Endodermal cell (in vitro differentiated cells): ENCODE measurements at regions not wholly inside any gene's neighbourhood (a gene's known extent, or its start where the extent isn't known, plus 50 kb on each side); places are given as distances from the start of the nearest gene placed in this dataset.
"Not testable (repeated sequence)": the region's sequence is repeated elsewhere in the genome, so short reads cannot be mapped to it uniquely, and the experiment has no call there.

Experiments used
- DNase-seq: peaks from one replicate; pipeline ENCODE4 v3.0.0-alpha.2; 2017
- H3K27ac ChIP-seq: 2 replicates; pipeline ENCODE4 v1.5.1; 2013; ENCODE audit warnings: mild to moderate bottlenecking, low read depth, low read length, moderate library complexity
- H3K27me3 ChIP-seq: 2 replicates; pipeline ENCODE4 v1.6.1; 2013; ENCODE audit warnings: mild to moderate bottlenecking, low read length, moderate library complexity; ENCODE audit not compliant: insufficient read depth, control insufficient read depth, poor library complexity, severe bottlenecking
- H3K36me3 ChIP-seq: 2 replicates; pipeline ENCODE4 v1.7.0; 2013; ENCODE audit warnings: mild to moderate bottlenecking, low read length, moderate library complexity; ENCODE audit not compliant: control insufficient read depth, insufficient read depth
- H3K4me1 ChIP-seq: one replicate; pipeline ENCODE4 v1.7.0; 2013; ENCODE audit warnings: low read length; ENCODE audit not compliant: control insufficient read depth, insufficient read depth
- H3K4me3 ChIP-seq: 2 replicates; pipeline ENCODE4 v1.5.1; 2013; ENCODE audit warnings: mild to moderate bottlenecking, low read length, moderate library complexity
- H3K9ac ChIP-seq: 2 replicates; pipeline ENCODE4 v1.6.1; 2013; ENCODE audit warnings: mild to moderate bottlenecking, low read length, moderate library complexity; ENCODE audit not compliant: poor library complexity, severe bottlenecking; ENCODE audit errors: extremely low read depth
- H3K9me3 ChIP-seq: 2 replicates; pipeline ENCODE4 v1.6.1; 2013; ENCODE audit warnings: mild to moderate bottlenecking, low read length, moderate library complexity; ENCODE audit not compliant: control insufficient read depth
- H3K27ac Mint-ChIP-seq: 2 replicates; pipeline ENCODE4 v1.8.0; 2020; ENCODE audit warnings: mixed read lengths
- H3K27me3 Mint-ChIP-seq: 2 replicates; pipeline ENCODE4 v1.8.0; 2021; ENCODE audit warnings: mild to moderate bottlenecking, mixed read lengths; ENCODE audit not compliant: insufficient read depth
- H3K36me3 Mint-ChIP-seq: 2 replicates; pipeline ENCODE4 v1.8.0; 2020; ENCODE audit warnings: low read depth, mixed read lengths
- H3K4me1 Mint-ChIP-seq: 2 replicates; pipeline ENCODE4 v1.8.0; 2020; ENCODE audit warnings: mixed read lengths
- H3K4me3 Mint-ChIP-seq: 2 replicates; pipeline ENCODE4 v1.8.0; 2020; ENCODE audit warnings: mild to moderate bottlenecking, moderate library complexity, mixed read lengths
- H3K9me3 Mint-ChIP-seq: 2 replicates; pipeline ENCODE4 v1.8.0; 2020; ENCODE audit warnings: mild to moderate bottlenecking, mixed read lengths
- CTCF ChIP-seq: fragments of 200-600 bp; sonication (generic); conservative IDR thresholded peaks from 2 replicates; pipeline ENCODE4 v1.5.0; 2021; ENCODE audit warnings: antibody characterized with exemption, mild to moderate bottlenecking
- WGBS, 2 experiments: methylation state at CpG; one replicate each; pipeline versions ENCODE4 v1.1.5 to v1.1.7; 2013; ENCODE audit warnings: missing lambda C conversion rate in 2 of 2, mixed read lengths in 1 of 2; ENCODE audit not compliant: insufficient coverage in 1 of 2, insufficient read length in 1 of 2; 5-methylcytosine and 5-hydroxymethylcytosine counted together

- WGBS, 2 experiments: 84 to 97% methylated on average over 2 to 4 of the region's 4 CpGs
Observed at GRCh38 chr20:4434681-4435080, 185.6 kb upstream of the ADRA1D start.

GRCh38 chr20:4431446-4431845, 182.4 kb upstream of the ADRA1D start:
- H3K27me3 ChIP-seq: no peaks in the 10 kb centered on the region
- H3K27ac Mint-ChIP-seq: no peak overlapping the region
- TF ChIP-seq CTCF: no peak
- H3K36me3 ChIP-seq: no peaks in the 10 kb centered on the region
- WGBS, 2 experiments: 89% methylated on average over 2 of the region's 2 CpGs
- no peaks in the 10 kb centered on the region for H3K4me1 ChIP-seq
- no peaks in the 10 kb centered on the region for H3K9me3 Mint-ChIP-seq
- H3K27me3 Mint-ChIP-seq: no peaks in the 10 kb centered on the region
- H3K4me3 Mint-ChIP-seq: no peak overlapping the region
- no peak for DNase-seq
- H3K27ac ChIP-seq: no peak overlapping the region
- H3K4me3 ChIP-seq: no peak overlapping the region
- no peaks in the 10 kb centered on the region for H3K36me3 Mint-ChIP-seq
- no peaks in the 10 kb centered on the region for H3K4me1 Mint-ChIP-seq
- no peak overlapping the region for H3K9ac ChIP-seq
- no peaks in the 10 kb centered on the region for H3K9me3 ChIP-seq

More at GRCh38 chr20:4434681-4435080, 185.6 kb upstream of the ADRA1D start:
- no peaks in the 10 kb centered on the region for H3K4me1 ChIP-seq
- H3K9ac ChIP-seq: no peak overlapping the region
- no peak overlapping the region for H3K4me3 ChIP-seq
- no peaks in the 10 kb centered on the region for H3K27me3 ChIP-seq
- H3K4me1 Mint-ChIP-seq: no peaks in the 10 kb centered on the region
- H3K27me3 Mint-ChIP-seq: no peaks in the 10 kb centered on the region
- no peaks in the 10 kb centered on the region for H3K9me3 Mint-ChIP-seq
- no peak overlapping the region for H3K27ac Mint-ChIP-seq
- H3K4me3 Mint-ChIP-seq: no peak overlapping the region
- no peaks in the 10 kb centered on the region for H3K9me3 ChIP-seq
- H3K36me3 Mint-ChIP-seq: no peaks in the 10 kb centered on the region
- no peak overlapping the region for H3K27ac ChIP-seq
- no peaks in the 10 kb centered on the region for H3K36me3 ChIP-seq
- no peak for TF ChIP-seq CTCF
- DNase-seq: no peak

- H3K36me3 ChIP-seq, H3K27ac Mint-ChIP-seq, H3K4me1 Mint-ChIP-seq, H3K9me3 Mint-ChIP-seq, H3K27ac ChIP-seq, H3K9me3 ChIP-seq, DNase-seq, H3K4me3 ChIP-seq, H3K4me1 ChIP-seq, H3K27me3 ChIP-seq, H3K27me3 Mint-ChIP-seq, H3K9ac ChIP-seq, H3K4me3 Mint-ChIP-seq, H3K36me3 Mint-ChIP-seq: not testable (repeated sequence)
- 94 to 97% methylated on average over 5 to 11 of the region's 11 CpGs for WGBS, 2 experiments
Observed at GRCh38 chr20:4430826-4431225, 181.7 kb upstream of the ADRA1D start.

- no peak overlapping the region for H3K4me3 Mint-ChIP-seq
- no peaks in the 10 kb centered on the region for H3K36me3 Mint-ChIP-seq
- DNase-seq: no peak
- Histone ChIP-seq H3K36me3 (no peaks in the 10 kb centered on the region), H3K9ac (no peak overlapping the region), H3K27ac (peak overlapping the region; percentile 70), H3K4me3 (no peak overlapping the region), H3K27me3 (no peaks in the 10 kb centered on the region), H3K4me1 (no peaks in the 10 kb centered on the region), H3K9me3 (no peaks in the 10 kb centered on the region)
- WGBS, 2 experiments: 40 to 79% methylated on average over 1 to 4 of the region's 4 CpGs
- no peaks in the 10 kb centered on the region for H3K27me3 Mint-ChIP-seq
- no peak overlapping the region for H3K27ac Mint-ChIP-seq
- no peaks in the 10 kb centered on the region for H3K9me3 Mint-ChIP-seq
- no peak for TF ChIP-seq CTCF
- H3K4me1 Mint-ChIP-seq: no peaks in the 10 kb centered on the region
Observed at GRCh38 chr20:4427940-4428586, 179.0 kb upstream of the ADRA1D start.
